Thyroid gland (tissue), 4 donors: ENCODE measurements at regions not wholly inside any gene's neighbourhood (a gene's known extent, or its start where the extent isn't known, plus 50 kb on each side); places are given as distances from the start of the nearest gene placed in this dataset.

Experiments
- DNase-seq, 2 donors: peaks; one replicate each; pipeline ENCODE4 v3.0.0-alpha.2; 2019
- H3K27ac ChIP-seq, 3 donors: fragments of 200-600 bp; sonication (generic); 1 replicate in 2 of 3; 2 replicates in 1 of 3; pipeline ENCODE4 v1.5.1; 2016 to 2019; ENCODE audit warnings: mild to moderate bottlenecking in 1 of 3, moderate library complexity in 1 of 3
- H3K27me3 ChIP-seq: fragments of 200-600 bp; sonication (generic); one replicate; pipeline ENCODE4 v1.5.1; 2019
- H3K36me3 ChIP-seq, 2 donors: fragments of 200-600 bp; sonication (generic); one replicate each; pipeline ENCODE4 v1.5.1; 2016 to 2019
- H3K4me1 ChIP-seq, 2 donors: fragments of 200-600 bp; sonication (generic); one replicate each; pipeline ENCODE4 v1.5.1; 2017 to 2019
- H3K4me3 ChIP-seq, 3 donors: fragments of 200-600 bp; sonication (generic); replicated peaks in 1 of 3; 1 replicate in 2 of 3; 2 replicates in 1 of 3; pipeline ENCODE4 v1.5.1; 2016; ENCODE audit warnings: mild to moderate bottlenecking in 1 of 3
- H3K9me3 ChIP-seq: fragments of 200-600 bp; sonication (generic); one replicate; pipeline ENCODE4 v1.5.1; 2017
- CTCF ChIP-seq, 6 experiments: fragments of 200-600 bp in 3 of 6; fragments of 450-650 bp in 3 of 6; sonication (generic) in 3 of 6; IDR thresholded peaks; one replicate each; pipeline ENCODE4 v1.5.1; 2016 to 2019; ENCODE audit warnings: antibody characterized with exemption in 6 of 6, mild to moderate bottlenecking in 2 of 6, inconsistent platforms in 1 of 6, moderate library complexity in 1 of 6
- POLR2A ChIP-seq, 2 donors: fragments of 450-650 bp; IDR thresholded peaks; one replicate each; pipeline ENCODE4 v1.6.1; 2017; ENCODE audit warnings: antibody characterized with exemption in 2 of 2, mild to moderate bottlenecking in 2 of 2, moderate library complexity in 1 of 2
- WGBS, 2 donors: methylation state at CpG; one replicate each; pipeline ENCODE4 v1.1.5; 2017; 5-methylcytosine and 5-hydroxymethylcytosine counted together
- intact Hi-C: fragments of 100-400 bp; cut with DNase I; formaldehyde crosslinking; loops from one replicate; pipeline ENCODE4 v1.15.1; 2023

DNA sequence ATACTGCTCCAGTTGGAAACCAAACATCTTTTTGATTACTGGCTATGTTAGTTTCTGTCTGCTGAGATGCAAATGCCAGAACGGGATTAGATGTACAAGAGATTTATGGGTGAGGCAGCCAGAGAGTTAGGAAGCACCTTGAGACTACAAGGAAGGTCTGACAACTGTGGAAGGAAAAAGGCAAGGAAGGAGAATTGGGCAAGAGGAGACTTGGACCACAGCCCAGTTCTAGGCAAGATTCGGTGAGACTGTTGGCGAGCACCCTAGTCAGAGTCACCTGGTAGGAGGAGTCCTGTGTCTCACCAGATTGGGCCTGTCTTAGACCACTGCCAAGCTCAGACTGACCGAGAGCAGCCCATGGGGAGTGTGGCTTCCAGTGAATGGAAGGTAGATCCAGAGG is 91.8 kb upstream of the F13A1 start:
- Histone ChIP-seq H3K27ac (no peak overlapping the region), H3K9me3 (no peaks in the 10 kb centered on the region), H3K4me3 (no peak overlapping the region), H3K27me3 (no peaks in the 10 kb centered on the region), H3K36me3 (no peaks in the 10 kb centered on the region), H3K4me1 (no peaks in the 10 kb centered on the region)
- intact Hi-C loops = no loop called here
- 71 to 82% methylated on average over 4 of the region's 4 CpGs for WGBS, 2 donors
- no peak for TF ChIP-seq CTCF (IDR thresholded peaks at IDR 0.05)
- no peak for TF ChIP-seq POLR2A (IDR thresholded peaks at IDR 0.05)
- DNase-seq = no peak

- TF ChIP-seq CTCF (IDR thresholded peaks at IDR 0.05) (no peak), POLR2A (IDR thresholded peaks at IDR 0.05) (no peak)
- H3K4me3 ChIP-seq = no peak overlapping the region
- WGBS, 2 donors = 77 to 89% methylated on average over 4 of the region's 4 CpGs
- no peaks in the 10 kb centered on the region for H3K36me3 ChIP-seq
- intact Hi-C loops = no loop called here
- DNase-seq = no peak
- no peaks in the 10 kb centered on the region for H3K27me3 ChIP-seq
- no peak overlapping the region for H3K27ac ChIP-seq
- no peaks in the 10 kb centered on the region for H3K9me3 ChIP-seq
- no peaks in the 10 kb centered on the region for H3K4me1 ChIP-seq
Observed at GRCh38 chr6:6412700-6413099, 92.2 kb upstream of the F13A1 start.

DNA sequence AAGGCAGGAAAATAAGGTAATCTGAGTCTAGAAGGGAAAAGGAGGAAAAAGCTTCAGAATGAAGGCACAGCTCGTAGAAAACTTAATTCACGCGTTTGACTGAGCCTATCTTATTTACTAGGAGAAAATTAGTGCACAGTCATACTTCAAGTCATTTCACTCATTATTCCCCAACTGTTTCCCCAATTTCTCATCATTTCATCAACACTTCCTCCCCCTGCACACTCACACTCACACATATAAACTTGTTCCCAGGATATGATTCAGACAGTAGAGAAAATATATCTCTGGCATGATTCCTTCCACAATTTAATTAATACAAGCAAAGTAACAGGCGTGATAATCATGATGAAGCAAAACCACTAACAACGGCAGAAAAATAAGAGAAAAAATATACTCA is 94.5 kb upstream of the F13A1 start:
- no peak overlapping the region for H3K4me3 ChIP-seq
- H3K27ac ChIP-seq = no peak overlapping the region
- no peak for DNase-seq
- no peaks in the 10 kb centered on the region for H3K27me3 ChIP-seq
- TF ChIP-seq CTCF (IDR thresholded peaks at IDR 0.05) = no peak
- TF ChIP-seq POLR2A (IDR thresholded peaks at IDR 0.05) = no peak
- 73 to 89% methylated on average over 5 of the region's 5 CpGs for WGBS, 2 donors
- no peaks in the 10 kb centered on the region for H3K4me1 ChIP-seq
- no peaks in the 10 kb centered on the region for H3K9me3 ChIP-seq
- intact Hi-C loops = no loop called here
- no peaks in the 10 kb centered on the region for H3K36me3 ChIP-seq

DNA sequence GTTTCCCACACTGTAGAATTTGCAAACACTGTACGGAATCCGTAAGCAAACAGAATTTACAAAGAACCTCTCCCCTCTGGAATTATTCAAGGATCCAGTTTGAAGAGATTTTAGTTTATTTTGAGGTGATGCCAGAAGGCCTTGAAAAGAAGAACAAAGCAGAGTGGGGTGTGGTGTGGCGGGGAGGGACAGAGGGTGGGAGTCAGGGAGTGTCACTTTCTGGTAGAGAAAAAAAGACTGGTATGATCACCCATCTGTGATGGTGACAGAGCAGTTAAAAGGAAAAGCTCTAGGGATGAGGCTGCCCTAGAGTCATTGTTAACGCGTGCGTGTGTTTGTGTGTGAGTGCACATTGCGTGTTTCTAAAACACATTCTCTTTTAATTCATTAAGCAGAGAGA is 97.0 kb upstream of the F13A1 start:
- Histone ChIP-seq H3K4me3 (no peak overlapping the region), H3K27me3 (no peaks in the 10 kb centered on the region), H3K27ac (no peak overlapping the region), H3K9me3 (no peaks in the 10 kb centered on the region), H3K36me3 (no peaks in the 10 kb centered on the region), H3K4me1 (no peaks in the 10 kb centered on the region)
- WGBS, 2 donors = 74 to 78% methylated on average over 7 of the region's 7 CpGs
- no peak for DNase-seq
- intact Hi-C loops = no loop called here
- no peak for TF ChIP-seq CTCF (IDR thresholded peaks at IDR 0.05)
- no peak for TF ChIP-seq POLR2A (IDR thresholded peaks at IDR 0.05)

GRCh38 chr6:6418421-6418820 is 98.0 kb upstream of the F13A1 start:
- no peak for DNase-seq
- TF ChIP-seq POLR2A (IDR thresholded peaks at IDR 0.05) (no peak), CTCF (IDR thresholded peaks at IDR 0.05) (no peak)
- 80 to 82% methylated on average over 3 of the region's 3 CpGs for WGBS, 2 donors
- H3K27ac ChIP-seq = no peak overlapping the region
- H3K9me3 ChIP-seq = no peaks in the 10 kb centered on the region
- H3K27me3 ChIP-seq = no peaks in the 10 kb centered on the region
- H3K36me3 ChIP-seq = no peaks in the 10 kb centered on the region
- intact Hi-C loops = no loop called here
- H3K4me3 ChIP-seq = no peak overlapping the region
- no peaks in the 10 kb centered on the region for H3K4me1 ChIP-seq
